ENCODE measurements at regions not wholly inside any gene's neighbourhood (a gene's known extent, or its start where the extent isn't known, plus 50 kb on each side); places are given as distances from the start of the nearest gene placed in this dataset.

DNA sequence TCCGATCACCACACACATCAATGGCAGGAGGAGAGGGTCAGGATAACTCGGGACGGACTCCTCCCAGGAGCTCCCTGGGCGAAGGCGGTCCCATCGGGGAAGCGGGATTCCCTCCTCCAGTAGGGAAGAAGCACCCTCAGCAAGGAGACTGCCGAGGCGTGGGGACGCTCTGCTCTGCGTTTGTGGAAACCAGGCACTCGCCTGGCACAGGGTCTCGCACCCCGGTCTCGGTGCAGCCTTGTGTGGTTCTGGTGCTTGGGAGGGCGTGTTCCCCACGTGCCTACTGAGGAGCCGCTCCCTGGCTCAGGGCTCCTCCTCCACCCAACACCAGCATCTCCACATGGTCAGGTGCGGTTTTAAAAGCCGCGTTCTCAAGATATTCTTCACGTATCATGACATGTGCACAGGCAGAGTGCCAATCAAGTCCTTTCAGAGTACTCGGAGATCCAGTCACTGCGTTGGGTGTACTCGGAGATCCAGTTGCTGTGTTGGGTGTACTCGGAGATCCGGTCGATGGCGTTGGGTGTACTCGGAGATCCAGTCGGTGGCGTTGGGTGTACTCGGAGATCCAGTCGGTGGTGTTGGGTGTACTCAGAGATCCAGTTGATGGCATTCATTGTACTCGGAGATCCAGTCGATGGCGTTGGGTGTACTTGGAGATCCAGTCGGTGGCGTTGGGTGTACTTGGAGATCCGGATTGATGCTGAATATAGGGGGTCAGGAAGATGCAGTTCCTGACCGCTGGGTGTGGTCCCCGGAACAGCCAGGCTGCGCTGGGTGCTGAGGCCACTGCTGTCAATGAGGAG, 117.5 kb downstream of the RTP5 start:
- H3K36me3 ChIP-seq (ENCODE audit: insufficient read depth) = no peaks in the 10 kb centered on the region

GRCh38 chr2:241987726-241988125, 118.2 kb downstream of the RTP5 start:
- Histone ChIP-seq H3K27me3 (ENCODE audit: insufficient read depth, low read depth) (no peaks in the 10 kb centered on the region), H3K4me1 (ENCODE audit: low read depth, poor library complexity, severe bottlenecking) (no peaks in the 10 kb centered on the region), H3K4me2 (no peak overlapping the region), H3K4me3 (IDR thresholded peaks at IDR 0.05; ENCODE audit: insufficient read depth, low read depth, low read length) (no peak overlapping the region), H3K9ac (no peak overlapping the region), H4K20me1 (ENCODE audit: insufficient read depth) (no peaks in the 10 kb centered on the region), H3K79me2 (ENCODE audit: insufficient read depth, low read depth) (no peaks in the 10 kb centered on the region), H2AFZ (ENCODE audit: low read depth) (no peak overlapping the region), H3K27ac (no peak overlapping the region), H3K36me3 (ENCODE audit: insufficient read depth) (no peaks in the 10 kb centered on the region)
- TF ChIP-seq, protein P1, sequence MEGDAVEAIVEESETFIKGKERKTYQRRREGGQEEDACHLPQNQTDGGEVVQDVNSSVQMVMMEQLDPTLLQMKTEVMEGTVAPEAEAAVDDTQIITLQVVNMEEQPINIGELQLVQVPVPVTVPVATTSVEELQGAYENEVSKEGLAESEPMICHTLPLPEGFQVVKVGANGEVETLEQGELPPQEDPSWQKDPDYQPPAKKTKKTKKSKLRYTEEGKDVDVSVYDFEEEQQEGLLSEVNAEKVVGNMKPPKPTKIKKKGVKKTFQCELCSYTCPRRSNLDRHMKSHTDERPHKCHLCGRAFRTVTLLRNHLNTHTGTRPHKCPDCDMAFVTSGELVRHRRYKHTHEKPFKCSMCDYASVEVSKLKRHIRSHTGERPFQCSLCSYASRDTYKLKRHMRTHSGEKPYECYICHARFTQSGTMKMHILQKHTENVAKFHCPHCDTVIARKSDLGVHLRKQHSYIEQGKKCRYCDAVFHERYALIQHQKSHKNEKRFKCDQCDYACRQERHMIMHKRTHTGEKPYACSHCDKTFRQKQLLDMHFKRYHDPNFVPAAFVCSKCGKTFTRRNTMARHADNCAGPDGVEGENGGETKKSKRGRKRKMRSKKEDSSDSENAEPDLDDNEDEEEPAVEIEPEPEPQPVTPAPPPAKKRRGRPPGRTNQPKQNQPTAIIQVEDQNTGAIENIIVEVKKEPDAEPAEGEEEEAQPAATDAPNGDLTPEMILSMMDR (conservative IDR thresholded peaks at IDR 0.05; ENCODE audit: low read depth, low read length) = no peak

More for the DNA sequence above, 117.5 kb downstream of the RTP5 start:
- Histone ChIP-seq H3K27ac (no peak overlapping the region), H2AFZ (ENCODE audit: low read depth) (no peak overlapping the region), H3K4me3 (IDR thresholded peaks at IDR 0.05; ENCODE audit: insufficient read depth, low read depth, low read length) (no peak overlapping the region), H4K20me1 (ENCODE audit: insufficient read depth) (no peaks in the 10 kb centered on the region), H3K4me1 (ENCODE audit: low read depth, poor library complexity, severe bottlenecking) (no peaks in the 10 kb centered on the region), H3K9ac (no peak overlapping the region), H3K79me2 (ENCODE audit: insufficient read depth, low read depth) (no peaks in the 10 kb centered on the region), H3K4me2 (no peak overlapping the region), H3K27me3 (ENCODE audit: insufficient read depth, low read depth) (no peaks in the 10 kb centered on the region)
- TF ChIP-seq, protein P1 (conservative IDR thresholded peaks at IDR 0.05; ENCODE audit: low read depth, low read length) = no peak

- no peak overlapping the region for H2AFZ ChIP-seq (ENCODE audit: low read depth)
- no peaks in the 10 kb centered on the region for H3K79me2 ChIP-seq (ENCODE audit: insufficient read depth, low read depth)
- no peaks in the 10 kb centered on the region for H3K27me3 ChIP-seq (ENCODE audit: insufficient read depth, low read depth)
- no peak overlapping the region for H3K27ac ChIP-seq
- TF ChIP-seq, protein P1 (conservative IDR thresholded peaks at IDR 0.05; ENCODE audit: low read depth, low read length) = no peak
- H3K4me2 ChIP-seq = no peak overlapping the region
- H3K4me3 ChIP-seq (IDR thresholded peaks at IDR 0.05; ENCODE audit: insufficient read depth, low read depth, low read length) = no peak overlapping the region
- H4K20me1 ChIP-seq (ENCODE audit: insufficient read depth) = no peaks in the 10 kb centered on the region
- no peaks in the 10 kb centered on the region for H3K4me1 ChIP-seq (ENCODE audit: low read depth, poor library complexity, severe bottlenecking)
- no peak overlapping the region for H3K9ac ChIP-seq
- H3K36me3 ChIP-seq (ENCODE audit: insufficient read depth) = no peaks in the 10 kb centered on the region
These were observed 118.6 kb downstream of the RTP5 start for GRCh38 chr2:241988146-241988545.

GRCh38 chr2:241989074-241989473, 119.5 kb downstream of the RTP5 start:
- Histone ChIP-seq H3K4me1 (ENCODE audit: low read depth, poor library complexity, severe bottlenecking) (no peaks in the 10 kb centered on the region), H3K27ac (no peak overlapping the region), H3K9ac (no peak overlapping the region), H3K4me3 (IDR thresholded peaks at IDR 0.05; ENCODE audit: insufficient read depth, low read depth, low read length) (no peak overlapping the region), H4K20me1 (ENCODE audit: insufficient read depth) (no peaks in the 10 kb centered on the region), H3K4me2 (no peak overlapping the region), H3K79me2 (ENCODE audit: insufficient read depth, low read depth) (no peaks in the 10 kb centered on the region), H3K36me3 (ENCODE audit: insufficient read depth) (no peaks in the 10 kb centered on the region), H3K27me3 (ENCODE audit: insufficient read depth, low read depth) (no peaks in the 10 kb centered on the region), H2AFZ (ENCODE audit: low read depth) (no peak overlapping the region)
- TF ChIP-seq, protein P1 (conservative IDR thresholded peaks at IDR 0.05; ENCODE audit: low read depth, low read length) = no peak
